ENCODE measurements at regions not wholly inside any gene's neighbourhood (a gene's known extent, or its start where the extent isn't known, plus 50 kb on each side); places are given as distances from the start of the nearest gene placed in this dataset.

DNA sequence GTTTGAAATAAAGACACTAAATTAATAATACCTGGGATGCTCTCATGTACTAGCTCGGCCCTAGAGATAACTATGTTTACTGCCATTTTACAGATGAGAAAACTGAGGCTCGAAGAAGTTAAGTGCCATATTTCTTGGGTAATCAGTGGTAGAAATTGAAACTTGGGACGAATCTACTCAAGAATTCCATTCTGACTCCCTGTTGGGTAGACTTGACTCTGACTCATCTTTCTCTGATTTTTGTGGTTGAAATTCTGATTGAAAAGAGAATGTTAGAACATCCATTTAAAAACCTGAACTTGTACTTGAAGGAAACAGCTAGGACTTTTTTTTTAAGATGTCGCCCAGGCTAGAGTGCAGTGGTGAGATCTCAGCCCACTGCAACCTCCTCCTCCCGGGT is 50.1 kb upstream of the NSUN7 start:
- Histone ChIP-seq H3K27ac (replicated peaks) (no peak overlapping the region), H3K4me3 (replicated peaks; ENCODE audit: insufficient read depth, low read length) (no peak overlapping the region), H3K27me3 (ENCODE audit: insufficient read depth, poor library complexity, severe bottlenecking) (no peaks in the 10 kb centered on the region)
- TF ChIP-seq, protein P1, sequence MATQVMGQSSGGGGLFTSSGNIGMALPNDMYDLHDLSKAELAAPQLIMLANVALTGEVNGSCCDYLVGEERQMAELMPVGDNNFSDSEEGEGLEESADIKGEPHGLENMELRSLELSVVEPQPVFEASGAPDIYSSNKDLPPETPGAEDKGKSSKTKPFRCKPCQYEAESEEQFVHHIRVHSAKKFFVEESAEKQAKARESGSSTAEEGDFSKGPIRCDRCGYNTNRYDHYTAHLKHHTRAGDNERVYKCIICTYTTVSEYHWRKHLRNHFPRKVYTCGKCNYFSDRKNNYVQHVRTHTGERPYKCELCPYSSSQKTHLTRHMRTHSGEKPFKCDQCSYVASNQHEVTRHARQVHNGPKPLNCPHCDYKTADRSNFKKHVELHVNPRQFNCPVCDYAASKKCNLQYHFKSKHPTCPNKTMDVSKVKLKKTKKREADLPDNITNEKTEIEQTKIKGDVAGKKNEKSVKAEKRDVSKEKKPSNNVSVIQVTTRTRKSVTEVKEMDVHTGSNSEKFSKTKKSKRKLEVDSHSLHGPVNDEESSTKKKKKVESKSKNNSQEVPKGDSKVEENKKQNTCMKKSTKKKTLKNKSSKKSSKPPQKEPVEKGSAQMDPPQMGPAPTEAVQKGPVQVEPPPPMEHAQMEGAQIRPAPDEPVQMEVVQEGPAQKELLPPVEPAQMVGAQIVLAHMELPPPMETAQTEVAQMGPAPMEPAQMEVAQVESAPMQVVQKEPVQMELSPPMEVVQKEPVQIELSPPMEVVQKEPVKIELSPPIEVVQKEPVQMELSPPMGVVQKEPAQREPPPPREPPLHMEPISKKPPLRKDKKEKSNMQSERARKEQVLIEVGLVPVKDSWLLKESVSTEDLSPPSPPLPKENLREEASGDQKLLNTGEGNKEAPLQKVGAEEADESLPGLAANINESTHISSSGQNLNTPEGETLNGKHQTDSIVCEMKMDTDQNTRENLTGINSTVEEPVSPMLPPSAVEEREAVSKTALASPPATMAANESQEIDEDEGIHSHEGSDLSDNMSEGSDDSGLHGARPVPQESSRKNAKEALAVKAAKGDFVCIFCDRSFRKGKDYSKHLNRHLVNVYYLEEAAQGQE (IDR thresholded peaks at IDR 0.05; ENCODE audit: insufficient replicate concordance, low read depth) = no peak
- no peak for TF ChIP-seq CTCF (IDR thresholded peaks at IDR 0.05; ENCODE audit: insufficient read depth, low read length)
- no peak for TF ChIP-seq GABPA (IDR thresholded peaks at IDR 0.05; ENCODE audit: low read depth)
- no peak for TF ChIP-seq POLR2AphosphoS5 (IDR thresholded peaks at IDR 0.05; ENCODE audit: low read depth)
- no peak for DNase-seq (ENCODE audit: low read depth in 1 of 2, low spot score in 1 of 2)
